Large intestine (tissue), 3 donors: ENCODE measurements at regions not wholly inside any gene's neighbourhood (a gene's known extent, or its start where the extent isn't known, plus 50 kb on each side); places are given as distances from the start of the nearest gene placed in this dataset.

Source experiments
- DNase-seq, 2 donors: peaks; one replicate each; pipeline versions ENCODE4 v3.0.0 to v3.0.0-alpha.2; 2013
- H3K27ac ChIP-seq: one replicate; pipeline ENCODE4 v1.5.1; 2013; ENCODE audit warnings: low read length
- H3K27me3 ChIP-seq: 2 replicates; pipeline ENCODE4 v1.6.1; 2013; ENCODE audit warnings: low read length; ENCODE audit not compliant: control insufficient read depth, insufficient read depth
- H3K36me3 ChIP-seq: 2 replicates; pipeline ENCODE4 v1.6.1; 2013; ENCODE audit warnings: low read length; ENCODE audit not compliant: control insufficient read depth, insufficient read depth
- H3K4me1 ChIP-seq: one replicate; pipeline ENCODE4 v1.6.1; 2013; ENCODE audit warnings: low read length; ENCODE audit not compliant: control insufficient read depth, insufficient read depth
- H3K4me3 ChIP-seq: one replicate; pipeline ENCODE4 v1.5.1; 2013; ENCODE audit warnings: low read length
- H3K9me3 ChIP-seq: one replicate; pipeline ENCODE4 v1.6.1; 2013; ENCODE audit warnings: mild to moderate bottlenecking, low read depth, low read length, moderate library complexity; ENCODE audit not compliant: control insufficient read depth
- WGBS: methylation state at CpG from one replicate; pipeline ENCODE4 v1.1.5; 2013; ENCODE audit warnings: low lambda C conversion rate; ENCODE audit not compliant: insufficient coverage; 5-methylcytosine and 5-hydroxymethylcytosine counted together

DNA sequence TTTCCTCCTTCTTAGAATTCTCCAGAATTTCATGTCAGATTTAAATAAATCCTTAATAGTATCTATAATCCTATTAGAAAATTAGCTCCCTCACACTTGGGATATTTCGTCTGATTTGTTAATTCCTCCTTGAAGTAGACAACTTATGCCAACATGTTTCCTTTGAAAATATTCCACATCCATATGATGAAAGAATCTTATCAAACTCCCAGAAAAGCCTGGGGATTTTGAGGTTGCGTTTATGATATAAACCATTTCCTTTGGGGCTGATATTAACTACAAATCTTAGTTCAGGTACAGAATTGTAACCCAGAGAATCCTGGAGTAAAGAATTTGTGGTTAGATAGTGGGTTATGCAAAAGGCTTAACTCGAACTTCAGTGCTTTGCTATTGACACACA, 2373.8 kb upstream of the ACO1 start:
- no peak for DNase-seq
- H3K9me3 ChIP-seq, result no peaks in the 10 kb centered on the region
- H3K27ac ChIP-seq, result no peak overlapping the region
- no peak overlapping the region for H3K4me3 ChIP-seq
- 100% methylated on average over 1 of the region's 3 CpGs for WGBS
- no peaks in the 10 kb centered on the region for H3K4me1 ChIP-seq
- no peaks in the 10 kb centered on the region for H3K27me3 ChIP-seq
- H3K36me3 ChIP-seq, result no peaks in the 10 kb centered on the region

DNA sequence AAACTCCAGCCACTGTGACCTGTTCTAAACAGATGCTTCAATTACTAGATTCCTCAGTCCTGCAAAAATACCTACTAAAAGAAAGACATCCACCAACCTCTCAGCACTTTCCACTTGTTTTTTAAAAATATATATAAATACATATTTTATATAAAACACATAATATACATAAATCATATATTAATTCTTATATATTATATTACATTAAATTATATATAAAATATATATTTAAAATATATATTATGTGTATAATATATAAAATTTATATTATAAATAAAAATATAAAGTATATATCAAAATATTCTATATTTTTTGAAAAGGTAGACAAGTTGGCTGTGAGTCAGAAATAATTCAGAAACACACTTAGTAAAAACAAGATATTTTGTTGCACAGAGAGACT, 2371.8 kb upstream of the ACO1 start:
- Histone ChIP-seq H3K27me3 (no peaks in the 10 kb centered on the region), H3K27ac (no peak overlapping the region)

DNA sequence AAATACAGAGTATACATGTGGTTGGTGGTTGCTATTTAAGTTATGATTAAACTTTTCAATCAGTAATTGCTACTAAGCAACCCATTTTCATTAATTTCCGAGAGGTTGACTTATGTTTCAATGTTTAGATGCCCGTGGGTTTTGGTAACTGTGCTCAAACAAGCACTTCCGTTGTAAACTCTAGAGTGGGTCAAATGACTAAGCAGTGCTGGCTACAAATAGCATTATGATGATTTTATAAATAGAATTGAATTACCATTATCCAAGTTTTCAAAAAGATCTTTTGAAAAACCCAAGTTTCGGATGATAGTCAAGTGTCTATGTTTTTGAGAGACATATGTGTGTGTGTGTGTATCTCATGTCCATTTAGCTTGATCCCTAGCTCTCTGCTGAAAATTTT, 2369.4 kb upstream of the ACO1 start:
- no peak for DNase-seq
- Histone ChIP-seq H3K9me3 (no peaks in the 10 kb centered on the region), H3K4me1 (no peaks in the 10 kb centered on the region), H3K27me3 (no peaks in the 10 kb centered on the region), H3K27ac (no peak overlapping the region), H3K36me3 (no peaks in the 10 kb centered on the region), H3K4me3 (no peak overlapping the region)
- WGBS, result 97% methylated on average over 3 of the region's 4 CpGs

More for the DNA sequence above, 2371.8 kb upstream of the ACO1 start:
- no peaks in the 10 kb centered on the region for H3K4me1 ChIP-seq
- H3K36me3 ChIP-seq, result no peaks in the 10 kb centered on the region
- no peak overlapping the region for H3K4me3 ChIP-seq
- no peak for DNase-seq
- no peaks in the 10 kb centered on the region for H3K9me3 ChIP-seq

DNA sequence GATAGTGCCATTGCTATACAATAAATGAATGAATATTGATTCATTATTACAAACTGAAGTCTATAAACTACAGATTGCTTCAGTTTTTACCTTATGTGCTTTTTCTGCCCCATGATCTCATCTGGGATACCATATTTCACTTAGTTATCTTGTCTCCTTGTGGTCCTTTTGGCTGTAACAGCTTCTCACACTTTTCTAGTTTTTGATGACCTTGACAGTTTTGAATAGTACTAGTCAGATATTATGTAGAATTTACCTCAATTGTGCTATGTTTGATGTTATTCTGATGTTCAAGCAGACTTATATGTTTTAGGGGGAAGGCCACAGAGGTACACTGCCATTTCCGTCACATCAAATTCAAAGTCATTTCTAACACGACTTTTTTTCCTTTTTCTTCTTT, 2364.3 kb upstream of the ACO1 start:
- Histone ChIP-seq H3K4me1 (no peaks in the 10 kb centered on the region), H3K4me3 (no peak overlapping the region), H3K27ac (no peak overlapping the region), H3K36me3 (no peaks in the 10 kb centered on the region), H3K27me3 (no peaks in the 10 kb centered on the region), H3K9me3 (no peaks in the 10 kb centered on the region)
- WGBS, result 94% methylated on average over 2 of the region's 2 CpGs
- DNase-seq, result no peak

DNA sequence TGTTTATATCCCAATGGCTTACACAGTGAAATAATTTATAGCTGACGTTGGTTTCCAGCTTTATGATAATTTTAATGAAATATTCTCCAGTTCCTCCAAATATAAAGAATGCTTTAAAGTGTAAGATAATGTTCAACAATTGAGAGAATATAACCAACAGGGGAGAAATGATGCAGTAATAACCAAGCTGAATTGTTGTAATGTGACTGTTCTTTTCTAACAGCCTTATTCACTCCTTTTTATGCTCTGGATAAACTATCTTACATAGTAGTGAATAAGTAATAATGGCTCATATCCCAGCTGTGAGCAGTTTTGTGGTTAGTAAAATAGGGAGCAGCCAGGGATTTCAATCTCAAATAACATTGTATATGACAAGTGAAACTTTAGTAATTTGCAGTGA, 2348.7 kb upstream of the ACO1 start:
- DNase-seq, result no peak
- Histone ChIP-seq H3K9me3 (no peaks in the 10 kb centered on the region), H3K4me1 (no peaks in the 10 kb centered on the region), H3K27ac (no peak overlapping the region), H3K27me3 (no peaks in the 10 kb centered on the region), H3K36me3 (no peaks in the 10 kb centered on the region), H3K4me3 (no peak overlapping the region)
- 100% methylated on average over 1 of the region's 1 CpG for WGBS

DNA sequence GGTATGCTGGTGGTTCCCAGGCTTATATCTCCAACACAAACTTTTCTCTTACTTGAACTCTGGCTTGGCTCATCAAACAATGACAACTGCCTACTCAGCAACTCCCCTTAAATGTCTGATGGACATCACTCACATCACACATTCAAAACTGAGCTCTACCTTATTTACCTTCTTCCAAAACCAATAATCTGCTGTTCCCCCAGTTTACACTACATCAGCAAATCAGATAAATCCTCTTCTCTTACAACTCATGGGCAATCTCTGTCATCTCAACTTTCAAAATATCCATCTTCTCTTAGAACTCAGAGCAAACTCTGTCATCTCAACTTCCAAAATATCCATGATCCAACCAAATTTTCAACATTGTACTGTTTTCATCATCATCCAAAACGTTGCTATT, 2347.9 kb upstream of the ACO1 start:
- no peak for DNase-seq
- Histone ChIP-seq H3K36me3 (no peaks in the 10 kb centered on the region), H3K27me3 (no peaks in the 10 kb centered on the region), H3K9me3 (no peaks in the 10 kb centered on the region), H3K4me3 (no peak overlapping the region), H3K27ac (no peak overlapping the region), H3K4me1 (no peaks in the 10 kb centered on the region)
- 75% methylated on average over 1 of the region's 1 CpG for WGBS

DNA sequence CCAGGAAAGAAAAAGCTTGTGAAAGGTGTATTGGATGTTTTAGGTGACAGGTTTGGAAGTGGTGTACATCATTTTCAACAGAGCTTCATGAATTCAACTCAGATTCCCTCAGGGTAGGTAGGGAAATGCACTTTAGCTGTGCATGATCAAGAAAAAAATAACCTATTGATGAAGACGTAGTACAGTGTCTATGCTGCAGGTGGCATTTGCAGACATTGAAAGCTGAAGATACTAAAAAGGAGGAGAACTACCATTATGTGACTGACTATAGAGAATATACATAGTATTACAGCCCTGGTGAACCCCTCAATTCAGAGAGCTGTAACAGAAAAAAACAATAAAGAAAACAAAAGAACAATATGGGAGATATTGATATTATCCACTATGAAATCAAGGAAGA, 2344.7 kb upstream of the ACO1 start:
- Histone ChIP-seq H3K4me3 (no peak overlapping the region), H3K36me3 (no peaks in the 10 kb centered on the region), H3K27ac (no peak overlapping the region), H3K27me3 (no peaks in the 10 kb centered on the region), H3K4me1 (no peaks in the 10 kb centered on the region), H3K9me3 (no peaks in the 10 kb centered on the region)
- WGBS, result no CpG with 5 or more reads among the region's 1 CpG
- no peak for DNase-seq

DNA sequence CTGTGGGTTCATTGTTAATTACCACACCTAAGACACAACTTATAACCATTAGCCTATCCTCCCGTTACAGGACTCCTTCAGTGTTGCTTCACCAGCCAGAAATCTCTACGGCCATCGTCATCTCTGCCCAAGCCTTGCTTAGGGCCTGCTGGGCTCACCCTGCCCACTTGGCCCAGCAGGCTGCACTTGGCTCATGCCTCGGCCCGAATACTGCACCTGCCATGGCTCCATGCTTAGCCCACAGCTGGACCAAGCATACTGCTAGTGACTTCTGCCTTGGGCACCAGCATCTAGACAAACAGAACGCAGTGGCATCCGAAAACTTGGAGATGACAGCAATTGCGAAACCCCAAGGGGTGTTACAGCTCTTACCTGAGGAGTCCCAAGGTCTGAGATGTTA, 2336.0 kb upstream of the ACO1 start:
- no CpG with 5 or more reads among the region's 8 CpGs for WGBS
- Histone ChIP-seq H3K4me3 (no peak overlapping the region), H3K36me3 (no peaks in the 10 kb centered on the region), H3K27ac (no peak overlapping the region), H3K27me3 (no peaks in the 10 kb centered on the region), H3K9me3 (no peaks in the 10 kb centered on the region), H3K4me1 (no peaks in the 10 kb centered on the region)
- DNase-seq, result no peak

DNA sequence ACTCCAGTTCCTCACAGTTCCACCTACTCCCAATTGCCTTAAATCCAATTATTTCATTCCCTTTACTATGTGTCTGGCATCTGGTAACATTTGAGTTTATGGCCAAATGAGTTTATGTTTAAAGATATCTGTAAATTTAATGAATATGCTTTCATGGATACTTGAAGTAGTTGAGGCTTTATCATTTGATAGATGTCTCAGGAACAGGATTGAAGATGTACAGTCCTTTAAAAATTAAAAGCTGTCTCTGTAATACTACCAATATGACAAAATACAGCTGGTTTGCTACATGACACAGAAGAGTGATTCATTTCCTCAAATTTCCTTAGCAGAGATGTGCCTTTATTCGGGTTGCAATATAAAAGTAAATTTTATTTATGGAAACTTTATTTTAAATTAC, 2326.0 kb upstream of the ACO1 start:
- Histone ChIP-seq H3K9me3 (no peaks in the 10 kb centered on the region), H3K27ac (no peak overlapping the region), H3K27me3 (no peaks in the 10 kb centered on the region), H3K4me1 (no peaks in the 10 kb centered on the region), H3K36me3 (no peaks in the 10 kb centered on the region), H3K4me3 (no peak overlapping the region)
- DNase-seq, result no peak
- 67% methylated on average over 1 of the region's 1 CpG for WGBS

DNA sequence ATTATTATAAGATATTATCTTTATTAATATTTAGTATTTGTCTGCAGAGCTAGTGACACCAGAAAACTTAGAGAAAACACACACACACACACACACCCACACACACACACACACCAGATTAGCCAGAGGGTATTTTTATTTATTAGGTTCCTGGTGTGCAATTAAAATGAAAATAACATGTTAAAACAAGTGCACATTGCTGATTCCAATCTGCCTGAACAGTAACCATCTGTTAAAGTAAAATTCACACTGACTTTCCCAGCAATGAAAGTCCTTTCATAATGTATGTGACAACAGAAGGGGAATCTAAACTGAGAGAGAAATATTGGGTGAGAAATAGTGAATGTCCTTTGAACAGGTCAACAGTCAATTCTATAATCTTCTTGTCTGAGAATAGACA, 2323.5 kb upstream of the ACO1 start:
- H3K27ac ChIP-seq, result no peak overlapping the region
- no peaks in the 10 kb centered on the region for H3K36me3 ChIP-seq
- no peaks in the 10 kb centered on the region for H3K27me3 ChIP-seq
- H3K4me3 ChIP-seq, result no peak overlapping the region
- no peak for DNase-seq
- H3K9me3 ChIP-seq, result no peaks in the 10 kb centered on the region
- H3K4me1 ChIP-seq, result no peaks in the 10 kb centered on the region

DNA sequence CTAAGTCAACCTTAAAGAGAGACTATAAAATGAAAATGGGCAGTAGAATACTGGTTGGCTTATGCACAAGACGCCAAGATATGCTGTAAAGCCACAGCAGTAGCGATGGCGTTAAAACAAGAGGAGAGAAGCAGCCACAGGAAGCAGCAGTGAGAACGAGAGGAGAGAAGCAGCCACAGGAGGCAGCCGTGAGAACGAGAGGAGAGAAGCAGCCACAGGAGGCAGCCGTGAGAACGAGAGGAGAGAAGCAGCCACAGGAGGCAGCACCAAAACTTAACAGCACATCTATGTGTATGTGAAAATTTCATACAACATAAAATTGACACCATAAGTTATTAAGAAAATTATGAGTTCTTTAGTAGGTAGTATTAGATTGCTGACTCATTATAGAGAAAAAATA, 2318.6 kb upstream of the ACO1 start:
- WGBS, result 93% methylated on average over 3 of the region's 8 CpGs
- DNase-seq, result no peak
- Histone ChIP-seq H3K4me3 (no peak overlapping the region), H3K36me3 (no peaks in the 10 kb centered on the region), H3K4me1 (no peaks in the 10 kb centered on the region), H3K27me3 (no peaks in the 10 kb centered on the region), H3K27ac (no peak overlapping the region), H3K9me3 (no peaks in the 10 kb centered on the region)
